ENCODE measurements at regions not wholly inside any gene's neighbourhood (a gene's known extent, or its start where the extent isn't known, plus 50 kb on each side); places are given as distances from the start of the nearest gene placed in this dataset.

- H3K4me1 ChIP-seq (ENCODE audit: insufficient read depth, low read length) = no peaks in the 10 kb centered on the region
- no peaks in the 10 kb centered on the region for H3K36me3 ChIP-seq (ENCODE audit: insufficient read depth, low read length)
- Mint-ChIP-seq H3K4me3 (no peak overlapping the region), H3K4me1 (ENCODE audit: low read depth) (no peaks in the 10 kb centered on the region), H3K27ac (no peak overlapping the region), H3K27me3 (peaks cover 13% of the 10 kb centered on the region), H3K36me3 (ENCODE audit: low read depth) (no peaks in the 10 kb centered on the region), H3K9me3 (no peaks in the 10 kb centered on the region)
- POLR2A ChIA-PET = no interaction called here
- no peak for ATAC-seq (ENCODE audit: poor library complexity)
- no peaks in the 10 kb centered on the region for H3K27me3 ChIP-seq (ENCODE audit: control insufficient read depth in 1 of 2, insufficient read depth in 2 of 2, low read length in 2 of 2)
- CTCF ChIA-PET = no interaction called here
- no peak overlapping the region for H3K27ac ChIP-seq (ENCODE audit: low read depth in 1 of 2, low read length in 2 of 2)
- intact Hi-C loops (cut with DNase I, micrococcal nuclease) = no loop called here
- H3K9me3 ChIP-seq (ENCODE audit: control insufficient read depth in 1 of 2, insufficient read depth in 1 of 2, low read length in 2 of 2) = no peaks in the 10 kb centered on the region
- no peak for DNase-seq
- H3K4me3 ChIP-seq (ENCODE audit: low read length) = no peak overlapping the region
- TF ChIP-seq, protein P1, sequence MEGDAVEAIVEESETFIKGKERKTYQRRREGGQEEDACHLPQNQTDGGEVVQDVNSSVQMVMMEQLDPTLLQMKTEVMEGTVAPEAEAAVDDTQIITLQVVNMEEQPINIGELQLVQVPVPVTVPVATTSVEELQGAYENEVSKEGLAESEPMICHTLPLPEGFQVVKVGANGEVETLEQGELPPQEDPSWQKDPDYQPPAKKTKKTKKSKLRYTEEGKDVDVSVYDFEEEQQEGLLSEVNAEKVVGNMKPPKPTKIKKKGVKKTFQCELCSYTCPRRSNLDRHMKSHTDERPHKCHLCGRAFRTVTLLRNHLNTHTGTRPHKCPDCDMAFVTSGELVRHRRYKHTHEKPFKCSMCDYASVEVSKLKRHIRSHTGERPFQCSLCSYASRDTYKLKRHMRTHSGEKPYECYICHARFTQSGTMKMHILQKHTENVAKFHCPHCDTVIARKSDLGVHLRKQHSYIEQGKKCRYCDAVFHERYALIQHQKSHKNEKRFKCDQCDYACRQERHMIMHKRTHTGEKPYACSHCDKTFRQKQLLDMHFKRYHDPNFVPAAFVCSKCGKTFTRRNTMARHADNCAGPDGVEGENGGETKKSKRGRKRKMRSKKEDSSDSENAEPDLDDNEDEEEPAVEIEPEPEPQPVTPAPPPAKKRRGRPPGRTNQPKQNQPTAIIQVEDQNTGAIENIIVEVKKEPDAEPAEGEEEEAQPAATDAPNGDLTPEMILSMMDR (IDR thresholded peaks at IDR 0.05) = no peak
Observed at GRCh38 chr4:16329125-16329796, 103.0 kb upstream of the TAPT1 start.

- Mint-ChIP-seq H3K9me3 (no peaks in the 10 kb centered on the region), H3K4me1 (ENCODE audit: low read depth) (no peaks in the 10 kb centered on the region), H3K36me3 (ENCODE audit: low read depth) (no peaks in the 10 kb centered on the region), H3K27ac (no peak overlapping the region), H3K27me3 (peaks cover 16% of the 10 kb centered on the region), H3K4me3 (no peak overlapping the region)
- POLR2A ChIA-PET = no interaction called here
- CTCF ChIA-PET = no interaction called here
- DNase-seq = no peak
- intact Hi-C loops (cut with DNase I, micrococcal nuclease) = no loop called here
- Histone ChIP-seq H3K4me1 (ENCODE audit: insufficient read depth, low read length) (no peaks in the 10 kb centered on the region), H3K9me3 (ENCODE audit: control insufficient read depth in 1 of 2, insufficient read depth in 1 of 2, low read length in 2 of 2) (no peaks in the 10 kb centered on the region), H3K4me3 (ENCODE audit: low read length) (no peak overlapping the region), H3K27ac (ENCODE audit: low read depth in 1 of 2, low read length in 2 of 2) (no peak overlapping the region), H3K27me3 (ENCODE audit: control insufficient read depth in 1 of 2, insufficient read depth in 2 of 2, low read length in 2 of 2) (no peaks in the 10 kb centered on the region), H3K36me3 (ENCODE audit: insufficient read depth, low read length) (no peaks in the 10 kb centered on the region)
- ATAC-seq (ENCODE audit: poor library complexity) = no peak
- TF ChIP-seq, protein P1 (IDR thresholded peaks at IDR 0.05) = no peak
Observed at GRCh38 chr4:16322183-16322582, 95.9 kb upstream of the TAPT1 start.

DNA sequence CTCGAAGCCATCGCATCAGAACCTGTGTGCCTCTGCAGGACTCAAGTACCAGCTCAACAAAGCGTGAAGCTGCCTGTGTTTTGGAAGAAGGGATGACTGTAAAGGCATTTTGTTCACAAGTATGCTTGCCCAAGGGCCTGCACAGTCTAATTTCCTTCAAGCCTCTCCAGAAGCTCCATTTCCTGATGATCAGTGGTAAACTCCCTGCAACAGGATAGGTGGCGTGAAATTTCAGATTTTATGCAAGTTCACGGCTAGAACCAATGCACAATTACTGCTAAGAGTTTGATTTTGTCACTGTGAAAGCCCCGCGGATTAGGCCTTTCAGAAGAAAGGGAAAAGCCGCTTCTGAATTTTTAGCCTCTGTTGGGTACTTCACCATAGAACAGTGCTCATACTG is 89.2 kb upstream of the TAPT1 start:
- no peaks in the 10 kb centered on the region for H3K9me3 Mint-ChIP-seq
- Histone ChIP-seq H3K27ac (ENCODE audit: low read depth in 1 of 2, low read length in 2 of 2) (no peak overlapping the region), H3K9me3 (ENCODE audit: control insufficient read depth in 1 of 2, insufficient read depth in 1 of 2, low read length in 2 of 2) (no peaks in the 10 kb centered on the region), H3K27me3 (ENCODE audit: control insufficient read depth in 1 of 2, insufficient read depth in 2 of 2, low read length in 2 of 2) (no peaks in the 10 kb centered on the region), H3K4me1 (ENCODE audit: insufficient read depth, low read length) (no peaks in the 10 kb centered on the region), H3K4me3 (ENCODE audit: low read length) (no peak overlapping the region), H3K36me3 (ENCODE audit: insufficient read depth, low read length) (no peaks in the 10 kb centered on the region)
- ChIA-PET POLR2A (no interaction called here), CTCF (no interaction called here)
- intact Hi-C loops (cut with DNase I, micrococcal nuclease) = no loop called here
- H3K27ac Mint-ChIP-seq = no peak overlapping the region
- H3K27me3 Mint-ChIP-seq = no peaks in the 10 kb centered on the region
- no peak for DNase-seq
- H3K4me1 Mint-ChIP-seq (ENCODE audit: low read depth) = no peaks in the 10 kb centered on the region
- no peak overlapping the region for H3K4me3 Mint-ChIP-seq
- TF ChIP-seq, protein P1 (IDR thresholded peaks at IDR 0.05) = no peak
- ATAC-seq (ENCODE audit: poor library complexity) = no peak
- H3K36me3 Mint-ChIP-seq (ENCODE audit: low read depth) = no peaks in the 10 kb centered on the region
